ENCODE measurements at regions not wholly inside any gene's neighbourhood (a gene's known extent, or its start where the extent isn't known, plus 50 kb on each side); places are given as distances from the start of the nearest gene placed in this dataset.
A peak's percentile ranks its signal among the peaks of the same experiment; 100 is the strongest.
"Not testable (repeated sequence)": the region's sequence is repeated elsewhere in the genome, so short reads cannot be mapped to it uniquely, and the experiment has no call there.

GRCh38 chr4:174066611-174067205, 216.8 kb downstream of the FBXO8 start:
- DNase-seq: no peak

DNA sequence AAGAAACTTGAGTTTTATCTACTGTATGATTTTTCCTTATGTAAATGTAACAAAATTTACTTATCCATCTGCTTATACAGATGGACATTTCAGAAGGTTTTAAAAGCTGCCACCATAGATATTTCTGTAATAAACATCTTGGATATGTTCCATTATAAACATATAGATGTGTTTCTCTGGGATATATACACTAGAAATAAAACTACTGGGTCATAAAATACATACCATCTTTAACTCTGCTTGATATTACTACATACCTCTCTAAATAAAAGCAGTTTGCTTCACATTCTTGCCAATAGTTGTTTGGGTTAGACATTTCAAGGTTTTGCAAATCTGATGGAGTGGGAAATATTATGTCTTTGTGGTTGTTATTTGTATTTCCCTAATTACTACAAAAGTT, 220.6 kb downstream of the FBXO8 start:
- no peak for DNase-seq

GRCh38 chr4:174061026-174061425, 222.4 kb downstream of the FBXO8 start:
- no peak for DNase-seq

GRCh38 chr4:174058846-174059245, 224.6 kb downstream of the FBXO8 start:
- no peak for DNase-seq

DNA sequence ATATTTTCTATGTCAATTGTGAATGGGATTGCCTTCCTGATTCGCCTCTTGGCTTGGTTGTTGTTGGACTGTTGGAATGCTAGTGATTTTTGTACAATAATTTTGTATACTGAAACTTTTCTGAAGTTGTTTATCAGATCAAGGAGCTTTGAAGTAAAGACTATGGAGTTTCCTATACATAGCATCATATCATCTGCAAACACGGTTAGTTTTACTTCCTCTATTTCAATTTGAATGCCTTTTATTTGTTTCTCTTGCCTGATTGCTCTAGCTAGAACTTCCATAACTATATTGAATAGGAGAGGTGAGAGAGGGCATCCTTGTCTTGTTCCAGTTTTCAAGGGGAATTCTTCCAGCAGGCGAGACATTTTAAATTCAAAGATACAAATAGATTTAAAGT, 226.5 kb downstream of the FBXO8 start:
- no peak for DNase-seq

DNA sequence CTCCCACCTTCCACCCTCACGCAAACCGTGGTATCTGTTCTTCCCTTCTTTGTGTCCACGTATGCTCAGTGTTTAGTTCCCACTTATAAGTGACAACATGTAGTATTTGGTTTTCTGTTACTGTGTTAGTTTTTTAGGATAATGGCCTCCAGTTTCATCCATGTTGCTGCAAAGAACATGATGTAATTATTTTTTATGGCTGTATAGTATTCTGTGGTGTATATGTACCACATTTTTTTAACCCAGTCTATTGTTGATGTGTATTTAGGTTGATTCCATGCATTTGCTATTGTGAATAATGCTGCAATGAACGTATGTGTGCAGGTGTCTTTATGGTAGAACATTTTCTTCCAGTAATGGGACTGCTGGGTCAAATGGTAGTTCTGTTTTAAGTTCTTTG, 228.1 kb downstream of the FBXO8 start:
- DNase-seq: no peak

DNA sequence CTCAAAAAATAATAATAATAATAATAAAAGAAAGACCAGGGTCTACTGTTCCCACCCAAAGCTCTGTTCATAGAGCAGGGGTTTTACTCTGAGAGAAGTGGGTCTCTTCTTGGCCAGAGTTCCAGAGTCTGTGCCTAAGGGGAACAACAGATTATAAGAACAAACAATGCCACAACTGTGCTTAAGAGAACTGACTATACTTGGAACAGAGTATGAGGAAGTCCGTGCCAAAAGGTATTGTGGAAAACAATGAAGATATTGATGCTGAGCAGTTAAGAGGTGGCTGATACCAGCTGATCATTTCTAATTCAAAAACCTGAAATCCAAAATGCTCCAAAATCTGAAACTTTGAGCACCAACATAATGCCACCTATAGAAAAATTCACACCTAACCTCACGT, 229.6 kb downstream of the FBXO8 start:
- DNase-seq: no peak

DNA sequence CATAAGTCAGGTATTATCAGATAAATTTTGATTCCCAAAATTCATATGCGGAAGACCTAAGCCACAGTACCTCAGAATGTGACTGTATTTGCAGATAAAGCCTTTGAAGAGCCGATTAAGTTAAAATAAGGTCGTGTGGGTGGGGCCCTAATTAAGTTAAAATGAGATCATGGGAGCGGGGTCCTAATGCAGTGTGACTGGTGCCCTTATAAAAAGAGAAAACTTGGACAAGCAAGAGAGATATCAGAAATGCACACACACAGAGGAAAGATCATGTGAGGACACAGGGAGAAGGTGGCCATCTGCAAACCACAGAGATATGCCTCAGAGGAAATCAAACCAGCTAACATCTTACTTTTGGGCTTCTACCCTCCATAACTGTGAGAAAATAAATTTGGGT, 236.1 kb downstream of the FBXO8 start:
- DNase-seq: no peak

DNA sequence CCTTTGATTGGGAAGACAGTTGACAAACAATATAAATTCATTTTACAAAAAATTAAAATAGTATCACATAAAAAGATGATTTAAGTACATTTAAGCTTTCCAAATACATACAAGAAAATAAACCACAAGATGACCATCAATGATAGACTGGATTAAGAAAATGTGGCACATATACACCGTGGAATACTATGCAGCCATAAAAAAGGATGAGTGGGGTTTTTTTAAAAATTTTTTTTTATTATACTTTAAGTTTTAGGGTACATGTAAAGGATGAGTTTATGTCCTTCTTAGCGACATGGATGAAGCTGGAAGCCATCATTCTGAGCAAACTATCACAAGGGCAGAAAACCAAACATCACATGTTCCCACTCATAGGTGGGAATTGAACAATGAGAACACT, 237.6 kb downstream of the FBXO8 start:
- not testable (repeated sequence) for DNase-seq

GRCh38 chr4:174045381-174045780, 238.1 kb downstream of the FBXO8 start:
- no peak for DNase-seq

DNA sequence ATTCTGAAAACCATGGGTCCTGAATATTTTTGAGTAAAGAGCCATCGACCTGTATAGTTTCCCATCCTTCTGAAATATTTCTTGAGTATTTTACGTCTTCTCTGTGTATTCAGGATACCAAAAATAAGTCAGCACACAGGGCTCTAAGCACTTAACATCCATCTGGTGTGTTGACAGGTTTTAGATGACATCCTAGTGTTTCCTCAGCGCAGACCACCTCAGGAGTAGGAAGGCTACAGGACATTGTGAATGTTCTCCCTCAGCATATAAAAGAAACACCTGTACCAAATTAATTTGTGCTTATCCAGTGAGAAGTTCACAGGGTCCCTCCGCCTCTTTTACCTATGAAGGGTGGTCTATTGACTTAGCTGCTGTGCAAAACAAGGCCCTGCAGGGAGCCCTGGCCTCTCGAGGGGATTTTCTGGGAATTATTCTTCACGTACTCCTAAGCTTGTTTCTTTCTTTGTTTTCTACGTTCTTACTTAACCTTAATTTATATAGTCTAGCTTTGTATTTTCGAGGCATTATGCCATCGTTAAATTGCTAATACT, 241.8 kb downstream of the FBXO8 start:
- no peak for DNase-seq

DNA sequence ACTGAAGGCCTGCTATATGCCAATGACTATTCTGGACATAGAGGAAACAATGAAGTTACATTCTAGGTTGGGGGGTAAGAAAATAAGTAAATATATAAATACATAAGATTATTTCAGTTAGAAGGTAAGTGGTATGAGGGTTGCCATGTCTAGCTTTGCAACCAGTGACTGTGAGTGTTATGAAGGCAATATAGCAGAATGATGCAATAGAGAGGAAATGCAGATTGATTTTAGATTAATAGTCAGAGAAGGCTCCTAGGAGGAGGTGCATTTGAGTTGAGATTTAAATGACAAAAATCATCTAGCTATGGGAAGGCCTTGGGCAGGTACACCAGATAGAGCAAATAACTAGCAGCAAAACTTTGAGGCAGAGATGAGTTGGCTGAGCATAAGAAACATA, 243.2 kb downstream of the FBXO8 start:
- DNase-seq: no peak

- DNase-seq: no peak
Measured at GRCh38 chr4:174038481-174038880, 245.0 kb downstream of the FBXO8 start.

DNA sequence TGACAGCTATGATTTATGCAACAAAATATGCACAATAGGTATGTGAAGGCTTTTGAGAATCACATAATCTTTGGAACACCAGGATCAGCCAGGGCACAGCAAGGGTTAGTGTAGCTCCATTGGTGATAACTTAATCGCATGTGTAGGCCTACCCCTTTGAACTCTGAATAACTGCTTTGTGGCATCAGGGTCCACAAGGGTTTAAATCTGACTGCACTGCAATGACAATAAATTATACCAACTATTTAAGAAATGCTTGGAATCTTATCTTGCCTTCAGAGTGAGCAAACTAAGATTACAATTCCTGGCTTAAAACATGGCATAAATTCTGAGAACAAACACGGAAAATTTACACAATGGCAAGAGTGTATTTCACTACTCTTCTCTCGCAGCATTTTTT, 245.8 kb downstream of the FBXO8 start:
- no peak for DNase-seq

GRCh38 chr4:174037049-174037448, 246.4 kb downstream of the FBXO8 start:
- peak; percentile 9 for DNase-seq

- DNase-seq: no peak
Measured at GRCh38 chr4:174036576-174036975, 246.9 kb downstream of the FBXO8 start.

- DNase-seq: no peak
Measured at GRCh38 chr4:174036111-174036510, 247.4 kb downstream of the FBXO8 start.

- peak; percentile 10 for DNase-seq
Measured at GRCh38 chr4:174023641-174024040, 259.8 kb downstream of the FBXO8 start.

- no peak for DNase-seq
Measured at GRCh38 chr4:174018236-174018635, 265.2 kb downstream of the FBXO8 start.

DNA sequence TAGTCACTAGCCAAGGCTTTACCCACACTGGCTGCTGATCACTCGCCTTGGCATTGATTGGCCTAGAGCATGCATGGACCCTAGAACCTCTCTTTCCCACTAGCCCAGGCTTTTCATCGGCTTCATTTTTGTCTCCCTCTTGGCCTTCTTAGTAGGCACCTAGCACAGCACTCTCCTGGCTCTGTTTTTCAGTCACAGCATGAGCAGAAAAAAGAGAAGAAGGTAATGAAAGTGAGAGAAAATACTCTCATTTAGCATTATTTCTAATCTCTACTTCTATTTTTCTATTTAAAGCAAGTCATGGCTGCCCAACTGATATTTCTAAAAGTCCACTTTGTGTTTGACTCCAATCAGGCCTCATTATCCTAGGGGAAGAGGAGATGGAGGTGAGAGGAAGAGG, 267.2 kb downstream of the FBXO8 start:
- no peak for DNase-seq

GRCh38 chr4:174012886-174013259, 270.6 kb downstream of the FBXO8 start:
- DNase-seq: no peak

GRCh38 chr4:174012135-174012885, 271.2 kb downstream of the FBXO8 start:
- DNase-seq: no peak

DNA sequence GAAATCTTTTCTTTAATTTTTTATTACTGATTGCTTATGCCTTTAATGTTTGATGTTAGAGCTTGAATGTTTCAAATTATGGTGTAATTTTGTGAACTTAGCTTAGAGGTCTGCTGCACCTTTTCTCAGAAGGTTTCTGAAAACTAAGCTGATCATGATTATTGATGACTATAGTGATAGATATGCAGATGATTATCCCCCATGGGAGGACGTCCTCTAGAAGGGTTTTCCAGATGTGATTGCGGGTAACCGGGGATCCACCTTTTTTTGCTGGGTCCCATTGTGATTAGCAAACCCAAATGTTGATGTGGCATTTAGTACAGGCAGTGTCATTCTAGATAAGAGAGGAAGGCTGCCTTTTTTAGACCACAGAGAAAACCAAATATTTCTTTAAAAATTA, 272.9 kb downstream of the FBXO8 start:
- DNase-seq: no peak

GRCh38 chr4:174009686-174010451, 273.6 kb downstream of the FBXO8 start:
- DNase-seq: no peak
